B cell (primary cell): ENCODE measurements at regions not wholly inside any gene's neighbourhood (a gene's known extent, or its start where the extent isn't known, plus 50 kb on each side); places are given as distances from the start of the nearest gene placed in this dataset.

Experiments used
- ATAC-seq: fragments of 200-7000 bp; cut with Tn5 transposase; one replicate; pipeline ENCODE4 v1.10.0; 2021; ENCODE audit warnings: low read depth, mild to moderate bottlenecking, moderate number of reproducible peaks, moderate library complexity
- CTCF ChIA-PET: fragments of 350-600 bp; sonication (Branson Sonifier 250); formaldehyde crosslinking; loops from one replicate; lab custom pipeline; 2021; ENCODE audit warnings: antibody characterized with exemption, inconsistent platforms; lab: Charles Lee
- POLR2A ChIA-PET: fragments of 350-600 bp; sonication (Branson Sonifier 250); formaldehyde crosslinking; loops from one replicate; lab custom pipeline; 2021; ENCODE audit warnings: antibody characterized with exemption; lab: Charles Lee
- DNase-seq: peaks from one replicate; pipeline ENCODE4 v3.0.0; 2013
- H2AFZ ChIP-seq: 2 replicates; pipeline ENCODE4 v1.6.1; 2012; ENCODE audit warnings: mild to moderate bottlenecking, low read depth, low read length; ENCODE audit not compliant: insufficient read depth, poor library complexity, severe bottlenecking
- H3K27ac ChIP-seq, 2 donors: 1 replicate in 1 of 2; 2 replicates in 1 of 2; pipeline ENCODE4 v1.5.1; 2012 to 2013; ENCODE audit warnings: low read length in 2 of 2, mild to moderate bottlenecking in 2 of 2, moderate library complexity in 1 of 2
- H3K27me3 ChIP-seq, 4 experiments: fragments of 200-600 bp in 1 of 4; sonication (generic) in 1 of 4; replicated peaks in 1 of 4; 1 replicate in 2 of 4; 2 replicates in 2 of 4; pipeline versions ENCODE4 v1.6.1 to v1.7.0; 2013 to 2016; ENCODE audit warnings: low read length in 3 of 4, mild to moderate bottlenecking in 2 of 4, mixed read lengths in 1 of 4, moderate library complexity in 1 of 4; ENCODE audit not compliant: insufficient read depth in 4 of 4, control insufficient read depth in 3 of 4; ENCODE audit errors: control extremely low read depth in 1 of 4
- H3K36me3 ChIP-seq, 2 experiments: replicated peaks in 1 of 2; 1 replicate in 1 of 2; 2 replicates in 1 of 2; pipeline versions ENCODE4 v1.6.1 to v1.7.1; 2013; ENCODE audit warnings: low read length in 1 of 2; ENCODE audit not compliant: insufficient read depth in 2 of 2, control insufficient read depth in 1 of 2; ENCODE audit errors: control extremely low read depth in 1 of 2, extremely low read depth in 1 of 2
- H3K4me1 ChIP-seq, 2 donors: fragments of 200-600 bp in 1 of 2; sonication (generic) in 1 of 2; 1 replicate in 1 of 2; 2 replicates in 1 of 2; pipeline versions ENCODE4 v1.5.1 to v1.6.1; 2013 to 2017; ENCODE audit warnings: low read length in 2 of 2; ENCODE audit not compliant: control insufficient read depth in 2 of 2, insufficient read depth in 2 of 2
- H3K4me2 ChIP-seq: replicated peaks from 2 replicates; pipeline ENCODE3; 2012; ENCODE audit warnings: mild to moderate bottlenecking, low read depth, low read length; ENCODE audit not compliant: poor library complexity, severe bottlenecking
- H3K4me3 ChIP-seq, 5 experiments: fragments of 200-600 bp in 1 of 5; sonication (generic) in 1 of 5; 1 replicate in 3 of 5; 2 replicates in 2 of 5; pipeline versions ENCODE4 v1.5.1 to v1.7.0; 2011 to 2016; ENCODE audit warnings: low read length in 4 of 5, mild to moderate bottlenecking in 4 of 5, low read depth in 2 of 5, control low read depth in 1 of 5, moderate library complexity in 1 of 5; ENCODE audit not compliant: insufficient read depth in 1 of 5; ENCODE audit errors: control extremely low read depth in 1 of 5, extremely low read depth in 1 of 5
- H3K79me2 ChIP-seq: fragments of 200-600 bp; sonication (generic); one replicate; pipeline ENCODE4 v1.6.0; 2016; ENCODE audit warnings: low read length; ENCODE audit not compliant: control insufficient read depth, insufficient read depth
- H3K9ac ChIP-seq: fragments of 200-600 bp; sonication (generic); 2 replicates; pipeline ENCODE4 v1.6.1; 2017; ENCODE audit warnings: mild to moderate bottlenecking, low read length, moderate library complexity
- H3K9me3 ChIP-seq, 3 donors: one replicate each; pipeline versions ENCODE4 v1.6.1 to v1.7.1; 2013; ENCODE audit warnings: low read length in 2 of 3; ENCODE audit not compliant: control insufficient read depth in 2 of 3, insufficient read depth in 1 of 3; ENCODE audit errors: control extremely low read depth in 1 of 3
- H4K20me1 ChIP-seq: 2 replicates; pipeline ENCODE4 v1.6.0; 2012; ENCODE audit warnings: mild to moderate bottlenecking, low read length; ENCODE audit not compliant: insufficient read depth, control insufficient read depth, poor library complexity, severe bottlenecking
- H3K27ac Mint-ChIP-seq: one replicate; pipeline ENCODE4 v1.8.0; 2021; ENCODE audit warnings: mixed read lengths
- H3K27me3 Mint-ChIP-seq: one replicate; pipeline ENCODE4 v1.8.0; 2021; ENCODE audit warnings: mixed read lengths
- H3K4me1 Mint-ChIP-seq: one replicate; pipeline ENCODE4 v1.8.0; 2021; ENCODE audit warnings: mixed read lengths
- H3K4me3 Mint-ChIP-seq: one replicate; pipeline ENCODE4 v1.8.0; 2021; ENCODE audit warnings: mixed read lengths
- H3K9me3 Mint-ChIP-seq: one replicate; pipeline ENCODE4 v1.8.0; 2022; ENCODE audit warnings: mixed read lengths; ENCODE audit not compliant: insufficient read depth
- EZH2 ChIP-seq: IDR thresholded peaks from 2 replicates; pipeline ENCODE4 v1.6.1; 2012; ENCODE audit warnings: borderline replicate concordance, low read depth, mild to moderate bottlenecking, moderate library complexity, low read length; ENCODE audit not compliant: insufficient read depth, poor library complexity, severe bottlenecking
- WGBS: methylation state at CpG from one replicate; pipeline ENCODE4 v1.1.5; 2013; ENCODE audit warnings: missing lambda C conversion rate; ENCODE audit not compliant: insufficient coverage; 5-methylcytosine and 5-hydroxymethylcytosine counted together
- intact Hi-C: fragments of 100-400 bp; cut with micrococcal nuclease; formaldehyde crosslinking; loops from one replicate; pipeline ENCODE4 v1.10.0; 2022
- TF ChIP-seq, protein P1 (sequence below): fragments of 200-600 bp; IDR thresholded peaks from one replicate; pipeline ENCODE4 v1.8.0; 2022; ENCODE audit warnings: antibody characterized with exemption, mild to moderate bottlenecking

DNA sequence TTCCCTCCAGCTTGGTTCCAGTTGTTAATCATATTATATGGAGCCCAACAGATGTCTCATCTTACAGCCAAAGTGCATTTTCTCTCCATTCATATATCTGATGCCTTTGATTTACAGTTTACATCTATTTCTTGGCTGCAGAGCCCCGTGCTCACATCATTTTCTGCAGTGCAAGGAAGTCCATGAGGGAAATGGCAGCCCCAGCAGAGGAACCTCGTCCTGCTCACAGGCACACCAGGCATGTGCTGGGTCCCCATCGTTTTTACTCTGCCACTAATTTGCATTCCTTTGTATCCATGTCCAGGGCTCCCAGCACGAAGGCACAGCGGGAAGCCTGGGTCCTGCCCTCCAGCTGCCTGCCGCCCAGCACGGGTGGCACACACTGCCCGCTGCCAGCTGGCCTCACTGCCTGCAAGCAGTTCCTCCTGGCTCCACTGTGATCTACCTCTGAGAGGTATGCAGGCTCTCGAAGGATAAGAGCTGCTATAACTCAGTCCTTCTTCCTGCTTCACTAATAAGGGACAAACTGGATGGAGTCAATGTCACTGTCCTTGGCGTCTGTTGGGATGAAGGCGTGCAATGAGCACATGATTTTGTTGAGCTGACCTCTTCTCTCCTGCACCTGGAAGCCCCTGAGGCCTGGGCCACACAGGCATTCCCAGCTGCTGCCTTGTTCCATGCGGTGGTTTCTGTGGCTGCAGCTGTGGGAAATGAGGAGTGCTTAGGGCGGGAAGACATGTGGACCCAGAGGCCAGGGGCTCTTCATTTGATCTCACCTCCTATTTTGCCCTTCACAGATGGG, 583.6 kb upstream of the MGMT start:
- ATAC-seq, result no peak
- Mint-ChIP-seq H3K4me1 (no peaks in the 10 kb centered on the region), H3K4me3 (no peak overlapping the region), H3K9me3 (no peaks in the 10 kb centered on the region), H3K27me3 (peaks cover 3% of the 10 kb centered on the region), H3K27ac (no peak overlapping the region)
- H3K27ac ChIP-seq, result no peak overlapping the region
- no peaks in the 10 kb centered on the region for H4K20me1 ChIP-seq
- POLR2A ChIA-PET, result no interaction called here
- H3K27me3 ChIP-seq, result no peaks in the 10 kb centered on the region
- H3K4me3 ChIP-seq, result no peak overlapping the region
- H3K36me3 ChIP-seq, result no peaks in the 10 kb centered on the region
- CTCF ChIA-PET, result no interaction called here
- H3K4me2 ChIP-seq, result no peak overlapping the region
- TF ChIP-seq, protein P1, sequence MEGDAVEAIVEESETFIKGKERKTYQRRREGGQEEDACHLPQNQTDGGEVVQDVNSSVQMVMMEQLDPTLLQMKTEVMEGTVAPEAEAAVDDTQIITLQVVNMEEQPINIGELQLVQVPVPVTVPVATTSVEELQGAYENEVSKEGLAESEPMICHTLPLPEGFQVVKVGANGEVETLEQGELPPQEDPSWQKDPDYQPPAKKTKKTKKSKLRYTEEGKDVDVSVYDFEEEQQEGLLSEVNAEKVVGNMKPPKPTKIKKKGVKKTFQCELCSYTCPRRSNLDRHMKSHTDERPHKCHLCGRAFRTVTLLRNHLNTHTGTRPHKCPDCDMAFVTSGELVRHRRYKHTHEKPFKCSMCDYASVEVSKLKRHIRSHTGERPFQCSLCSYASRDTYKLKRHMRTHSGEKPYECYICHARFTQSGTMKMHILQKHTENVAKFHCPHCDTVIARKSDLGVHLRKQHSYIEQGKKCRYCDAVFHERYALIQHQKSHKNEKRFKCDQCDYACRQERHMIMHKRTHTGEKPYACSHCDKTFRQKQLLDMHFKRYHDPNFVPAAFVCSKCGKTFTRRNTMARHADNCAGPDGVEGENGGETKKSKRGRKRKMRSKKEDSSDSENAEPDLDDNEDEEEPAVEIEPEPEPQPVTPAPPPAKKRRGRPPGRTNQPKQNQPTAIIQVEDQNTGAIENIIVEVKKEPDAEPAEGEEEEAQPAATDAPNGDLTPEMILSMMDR, result no peak
- TF ChIP-seq EZH2, result no peak
- peaks cover 0 to 16% (median 0%) of the 10 kb centered on the region in 3 donors for H3K9me3 ChIP-seq
- H3K79me2 ChIP-seq, result no peaks in the 10 kb centered on the region
- 85% methylated on average over 12 of the region's 13 CpGs for WGBS
- no peak for DNase-seq
- no peak overlapping the region for H2AFZ ChIP-seq
- H3K4me1 ChIP-seq, result no peaks in the 10 kb centered on the region
- no peak overlapping the region for H3K9ac ChIP-seq
- intact Hi-C loops, result no loop called here

DNA sequence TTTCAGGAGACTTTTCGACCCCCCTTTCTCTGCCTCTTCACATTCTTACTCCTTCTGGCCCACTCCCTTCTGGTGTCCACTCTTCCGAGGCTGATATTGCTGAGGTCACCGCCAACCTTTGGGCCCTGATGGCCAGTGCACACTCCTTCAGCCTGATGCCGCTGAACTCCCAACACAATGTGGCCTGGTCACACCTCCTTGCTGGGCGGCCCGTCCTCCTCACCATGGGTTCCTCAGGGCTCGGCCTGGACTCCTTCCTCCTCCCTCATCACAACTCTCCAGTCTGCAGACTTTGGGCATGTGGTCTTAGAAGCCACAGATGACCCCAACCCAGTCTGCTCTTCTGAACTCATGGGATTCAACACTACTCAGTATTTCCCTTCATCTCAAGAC, 583.0 kb upstream of the MGMT start:
- Histone ChIP-seq H3K4me2 (no peak overlapping the region), H3K9ac (no peak overlapping the region), H3K27me3 (no peaks in the 10 kb centered on the region), H3K9me3 (peaks cover 0 to 16% (median 0%) of the 10 kb centered on the region in 3 donors), H3K4me1 (no peaks in the 10 kb centered on the region), H3K36me3 (no peaks in the 10 kb centered on the region), H3K27ac (no peak overlapping the region), H2AFZ (no peak overlapping the region), H3K79me2 (no peaks in the 10 kb centered on the region), H3K4me3 (no peak overlapping the region), H4K20me1 (no peaks in the 10 kb centered on the region)
- POLR2A ChIA-PET, result no interaction called here
- intact Hi-C loops, result no loop called here
- Mint-ChIP-seq H3K4me3 (no peak overlapping the region), H3K27me3 (peaks cover 3% of the 10 kb centered on the region), H3K4me1 (no peaks in the 10 kb centered on the region), H3K9me3 (no peaks in the 10 kb centered on the region), H3K27ac (no peak overlapping the region)
- ATAC-seq (no peak), DNase-seq (no peak)
- CTCF ChIA-PET, result no interaction called here
- WGBS, result 84% methylated on average over 7 of the region's 7 CpGs
- TF ChIP-seq, protein P1, result no peak
